ENCODE measurements at regions not wholly inside any gene's neighbourhood (a gene's known extent, or its start where the extent isn't known, plus 50 kb on each side); places are given as distances from the start of the nearest gene placed in this dataset.
"Not testable (repeated sequence)": the region's sequence is repeated elsewhere in the genome, so short reads cannot be mapped to it uniquely, and the experiment has no call there.

DNA sequence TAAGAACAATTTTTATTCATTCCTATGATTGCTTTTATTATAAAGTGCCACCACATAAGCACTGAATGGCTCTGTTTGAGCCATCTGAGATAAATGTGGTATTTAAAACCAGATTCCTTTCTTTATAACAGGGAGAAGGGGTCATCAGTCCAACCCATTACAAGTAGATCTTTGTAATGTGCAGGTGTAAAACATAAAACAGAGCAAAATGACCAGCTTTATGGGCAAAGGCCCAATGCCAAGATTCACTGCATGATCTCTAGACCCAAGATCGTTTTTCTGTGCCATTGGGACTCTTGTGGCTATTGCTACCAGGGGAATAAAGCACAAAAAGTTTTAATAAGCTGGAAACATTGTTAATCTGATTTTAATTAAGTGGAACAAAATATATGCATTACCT lies 469.9 kb downstream of the PRR16 start:
- Mint-ChIP-seq H3K36me3 (ENCODE audit: low read depth) (no peaks in the 10 kb centered on the region), H3K9me3 (ENCODE audit: low read depth) (peaks cover 1% of the 10 kb centered on the region), H3K4me1 (no peaks in the 10 kb centered on the region), H3K4me3 (no peak overlapping the region), H3K27me3 (no peaks in the 10 kb centered on the region), H3K27ac (no peak overlapping the region)
- no peak for ATAC-seq
- intact Hi-C loops (cut with DNase I, micrococcal nuclease) = no loop called here
- CTCF ChIA-PET = no interaction called here
- POLR2A ChIA-PET = no interaction called here
- no peak for DNase-seq

DNA sequence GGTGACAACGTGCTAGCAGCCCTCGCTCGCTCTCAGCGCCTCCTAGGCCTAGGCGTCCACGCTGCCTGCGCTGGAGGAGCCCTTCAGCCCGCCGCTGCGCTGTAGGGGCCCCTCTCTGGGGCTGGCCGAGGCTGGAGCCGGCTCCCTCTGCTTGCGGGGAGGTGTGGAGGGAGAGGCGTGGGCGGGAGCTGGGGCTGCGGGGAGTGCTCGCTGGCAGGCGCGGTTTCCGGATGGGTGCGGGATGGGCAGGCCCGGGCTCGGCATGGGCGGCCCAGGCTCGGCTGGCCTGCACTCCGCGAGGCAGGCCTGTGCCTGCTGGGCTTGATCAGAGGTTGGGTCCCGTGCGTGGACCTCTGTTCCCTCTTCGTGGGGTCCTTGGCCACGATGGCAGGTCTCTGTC lies 472.6 kb downstream of the PRR16 start:
- POLR2A ChIA-PET = no interaction called here
- H3K36me3 Mint-ChIP-seq (ENCODE audit: low read depth) = no peaks in the 10 kb centered on the region
- DNase-seq = no peak
- intact Hi-C loops (cut with DNase I, micrococcal nuclease) = no loop called here
- H3K27me3 Mint-ChIP-seq = no peaks in the 10 kb centered on the region
- no peak overlapping the region for H3K4me3 Mint-ChIP-seq
- no peak for ATAC-seq
- H3K4me1 Mint-ChIP-seq = no peaks in the 10 kb centered on the region
- H3K9me3 Mint-ChIP-seq (ENCODE audit: low read depth) = peaks cover 1% of the 10 kb centered on the region
- no peak overlapping the region for H3K27ac Mint-ChIP-seq
- CTCF ChIA-PET = no interaction called here

DNA sequence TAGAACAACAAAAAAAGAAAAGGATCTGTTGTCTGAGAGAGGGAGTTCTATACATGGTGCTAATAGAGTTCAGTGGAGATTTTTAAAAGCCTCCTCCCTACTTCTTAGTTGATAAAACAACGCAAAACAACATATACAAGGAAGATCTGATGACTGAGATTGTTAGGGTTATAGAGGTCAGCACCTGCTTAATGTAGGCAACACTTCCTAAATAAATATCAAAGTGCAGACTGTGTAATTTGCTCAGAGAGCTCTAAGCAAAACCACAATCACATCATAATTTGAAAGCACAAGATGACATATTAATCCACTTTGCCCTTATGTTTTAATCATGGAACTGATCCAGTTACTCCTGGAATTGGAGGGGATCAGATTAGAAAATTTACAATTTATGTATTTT lies 474.5 kb downstream of the PRR16 start:
- Mint-ChIP-seq H3K27ac (no peak overlapping the region), H3K27me3 (no peaks in the 10 kb centered on the region), H3K9me3 (ENCODE audit: low read depth) (peaks cover 3% of the 10 kb centered on the region), H3K36me3 (ENCODE audit: low read depth) (no peaks in the 10 kb centered on the region), H3K4me1 (no peaks in the 10 kb centered on the region), H3K4me3 (no peak overlapping the region)
- DNase-seq (no peak), ATAC-seq (no peak)
- intact Hi-C loops (cut with DNase I, micrococcal nuclease) = no loop called here
- POLR2A ChIA-PET = no interaction called here
- CTCF ChIA-PET = no interaction called here

DNA sequence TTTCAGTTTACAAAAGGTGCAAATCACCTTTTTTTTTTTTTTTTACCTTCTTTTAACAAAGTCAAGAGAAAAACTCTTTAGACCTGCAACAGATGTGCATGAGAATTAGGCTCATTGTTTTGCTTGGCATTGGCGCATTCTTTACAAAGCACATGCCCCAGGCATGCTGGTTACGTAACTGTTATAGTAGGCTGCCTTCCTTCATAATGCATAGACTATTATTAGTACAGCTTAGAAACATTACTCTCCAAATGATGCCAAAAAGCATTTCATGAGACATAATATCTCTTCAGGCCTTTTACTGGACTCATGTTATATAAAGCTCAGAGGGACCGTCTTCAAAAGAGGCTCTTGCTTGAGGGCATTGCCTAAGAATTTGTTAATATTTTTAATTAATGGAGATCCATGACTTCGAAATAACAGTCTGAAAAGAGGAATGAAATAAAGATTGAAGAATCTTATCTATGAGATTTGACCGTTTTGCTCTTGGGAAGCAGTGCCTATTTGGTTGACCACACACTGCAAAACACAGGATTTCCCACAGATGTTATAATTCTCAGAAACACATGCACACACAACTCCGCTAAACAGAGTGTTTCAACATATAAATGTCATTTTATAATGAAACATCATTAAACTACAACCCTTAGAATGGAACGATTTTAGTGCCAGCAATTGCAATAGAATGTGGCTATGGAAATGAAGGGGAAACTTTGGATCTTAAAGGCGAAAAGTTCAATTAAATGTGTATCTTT lies 478.7 kb downstream of the PRR16 start:
- H3K36me3 Mint-ChIP-seq (ENCODE audit: low read depth) = no peaks in the 10 kb centered on the region
- no peak overlapping the region for H3K4me3 Mint-ChIP-seq
- H3K9me3 Mint-ChIP-seq (ENCODE audit: low read depth) = peaks cover 2% of the 10 kb centered on the region
- ChIA-PET POLR2A (no interaction called here), CTCF (no interaction called here)
- no peaks in the 10 kb centered on the region for H3K27me3 Mint-ChIP-seq
- ATAC-seq = no peak
- no peaks in the 10 kb centered on the region for H3K4me1 Mint-ChIP-seq
- H3K27ac Mint-ChIP-seq = no peak overlapping the region
- intact Hi-C loops (cut with DNase I, micrococcal nuclease) = no loop called here
- no peak for DNase-seq

DNA sequence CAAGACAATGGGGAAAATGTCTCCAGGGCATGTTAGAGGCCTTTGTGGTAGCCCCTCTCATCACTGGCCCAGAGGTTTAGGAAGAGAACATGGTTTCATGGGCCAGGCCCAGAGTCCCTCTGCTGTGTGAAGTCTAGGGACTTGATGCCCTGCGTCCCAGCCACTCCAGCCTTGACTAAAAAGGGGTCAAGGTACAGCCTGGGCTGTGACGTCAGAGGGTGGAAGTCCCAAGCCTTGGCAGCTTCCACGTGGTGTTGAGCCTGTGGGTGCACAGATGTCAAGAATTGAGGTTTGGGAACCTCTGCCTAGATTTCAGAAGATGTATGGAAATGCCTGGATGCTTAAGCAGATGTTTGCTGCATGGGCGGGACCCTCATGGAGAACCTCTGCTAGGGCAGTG lies 485.5 kb downstream of the PRR16 start:
- ATAC-seq; H3K27me3 Mint-ChIP-seq; POLR2A ChIA-PET; intact Hi-C loops (cut with DNase I, micrococcal nuclease); H3K4me3 Mint-ChIP-seq; H3K4me1 Mint-ChIP-seq; DNase-seq; H3K27ac Mint-ChIP-seq; H3K36me3 Mint-ChIP-seq (ENCODE audit: low read depth); CTCF ChIA-PET: not testable (repeated sequence)
- H3K9me3 Mint-ChIP-seq (ENCODE audit: low read depth) = peaks cover 26% of the 10 kb centered on the region

DNA sequence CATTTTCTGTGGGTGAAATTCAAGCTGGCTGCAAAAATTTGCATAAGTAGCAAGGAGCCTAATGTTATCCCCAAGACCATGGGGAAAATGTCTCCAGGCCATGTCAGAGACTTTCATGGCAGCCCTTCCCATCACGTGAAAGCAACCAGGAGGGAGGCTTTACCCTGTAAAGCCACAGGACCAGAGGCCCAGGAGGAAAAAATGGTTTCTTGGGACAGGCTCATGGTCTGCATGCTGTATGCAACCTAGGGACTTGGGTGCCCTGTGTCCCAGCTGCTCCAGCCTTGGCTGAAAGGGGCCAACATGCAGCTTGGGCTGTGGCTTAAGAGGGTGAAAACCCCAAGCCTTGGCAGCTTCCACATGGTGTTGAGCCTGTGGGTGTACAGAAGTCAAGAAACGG lies 489.3 kb downstream of the PRR16 start:
- ATAC-seq; H3K27me3 Mint-ChIP-seq; H3K27ac Mint-ChIP-seq; H3K4me1 Mint-ChIP-seq; DNase-seq; H3K4me3 Mint-ChIP-seq; H3K36me3 Mint-ChIP-seq (ENCODE audit: low read depth); POLR2A ChIA-PET; intact Hi-C loops (cut with DNase I, micrococcal nuclease); CTCF ChIA-PET: not testable (repeated sequence)
- H3K9me3 Mint-ChIP-seq (ENCODE audit: low read depth) = peaks cover 27% of the 10 kb centered on the region

DNA sequence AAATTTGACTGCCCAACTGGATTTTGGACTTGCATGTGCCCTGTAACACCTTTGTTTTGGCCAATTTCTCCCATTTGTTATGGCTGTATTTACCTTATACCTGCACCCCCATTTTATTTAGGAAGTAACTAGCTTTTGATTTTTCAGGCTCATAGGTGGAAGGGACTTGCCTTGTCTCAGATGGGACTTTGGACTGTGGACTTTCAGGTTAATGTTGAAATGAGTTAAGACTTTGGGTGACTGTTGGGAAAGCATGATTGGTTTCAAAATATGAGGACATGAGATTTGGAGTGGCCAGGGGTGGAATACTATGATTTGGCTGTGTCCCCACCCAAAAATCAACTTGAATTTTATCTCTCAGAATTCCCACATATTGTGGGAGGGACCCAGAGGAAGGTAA lies 490.2 kb downstream of the PRR16 start:
- ChIA-PET CTCF (no interaction called here), POLR2A (no interaction called here)
- Mint-ChIP-seq H3K4me3 (no peak overlapping the region), H3K9me3 (ENCODE audit: low read depth) (peaks cover 29% of the 10 kb centered on the region), H3K36me3 (ENCODE audit: low read depth) (no peaks in the 10 kb centered on the region), H3K4me1 (no peaks in the 10 kb centered on the region), H3K27ac (no peak overlapping the region), H3K27me3 (no peaks in the 10 kb centered on the region)
- DNase-seq (no peak), ATAC-seq (no peak)
- intact Hi-C loops (cut with DNase I, micrococcal nuclease) = no loop called here

DNA sequence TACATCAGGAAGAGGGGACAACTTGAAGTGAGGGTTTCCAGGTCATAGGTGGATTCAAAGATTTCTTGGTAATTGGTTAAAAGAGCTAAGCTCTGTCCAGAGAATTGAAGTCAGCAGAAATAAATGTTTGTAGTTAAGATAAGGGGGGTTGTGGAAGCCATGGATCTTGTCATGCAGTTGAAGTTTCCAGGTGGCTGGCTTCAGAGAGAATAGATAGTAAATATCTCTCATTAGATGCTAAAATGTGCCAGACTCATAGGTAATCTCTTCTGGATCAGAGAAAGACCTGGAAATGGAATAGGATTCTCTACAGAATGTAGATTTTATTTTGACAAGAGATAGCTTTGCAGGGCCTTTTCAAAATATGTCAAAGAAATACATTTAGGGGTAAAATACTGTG lies 491.7 kb downstream of the PRR16 start:
- ChIA-PET POLR2A (no interaction called here), CTCF (no interaction called here)
- Mint-ChIP-seq H3K9me3 (ENCODE audit: low read depth) (peaks cover 26% of the 10 kb centered on the region), H3K27ac (no peak overlapping the region), H3K27me3 (no peaks in the 10 kb centered on the region), H3K4me3 (no peak overlapping the region), H3K36me3 (ENCODE audit: low read depth) (no peaks in the 10 kb centered on the region), H3K4me1 (no peaks in the 10 kb centered on the region)
- DNase-seq = no peak
- ATAC-seq = no peak
- intact Hi-C loops (cut with DNase I, micrococcal nuclease) = no loop called here

DNA sequence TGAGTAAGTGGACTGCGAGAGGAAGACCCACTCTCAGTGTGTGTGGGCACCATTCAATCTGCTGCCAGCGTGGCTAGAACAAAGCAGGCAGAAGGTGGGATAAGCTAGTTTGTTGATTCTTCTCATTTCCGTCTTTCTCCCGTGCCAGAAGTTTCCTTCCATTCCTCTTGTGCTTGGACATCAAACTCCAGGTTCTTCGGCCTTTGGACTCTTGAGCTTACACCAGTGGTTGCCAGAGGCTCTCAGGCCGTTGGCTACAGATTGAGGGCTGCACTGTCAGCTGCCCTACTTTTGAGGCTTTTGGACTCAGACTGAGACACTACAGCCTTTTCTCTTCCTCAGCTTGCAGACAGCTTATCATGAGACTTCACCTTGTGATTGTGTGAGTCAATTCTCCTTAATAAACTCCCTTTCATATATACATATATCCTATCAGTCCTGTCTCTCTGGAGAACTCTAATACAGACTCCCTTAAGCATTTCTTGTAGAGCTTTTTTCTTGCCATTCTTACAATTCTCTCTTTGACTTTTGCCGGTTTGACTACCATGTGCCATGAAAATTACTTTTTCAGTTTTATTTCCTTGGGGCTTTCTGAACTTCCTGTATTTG lies 494.9 kb downstream of the PRR16 start:
- no peak overlapping the region for H3K27ac Mint-ChIP-seq
- no peaks in the 10 kb centered on the region for H3K27me3 Mint-ChIP-seq
- intact Hi-C loops (cut with DNase I, micrococcal nuclease) = no loop called here
- DNase-seq = no peak
- CTCF ChIA-PET = no interaction called here
- no peaks in the 10 kb centered on the region for H3K36me3 Mint-ChIP-seq (ENCODE audit: low read depth)
- no peak overlapping the region for H3K4me3 Mint-ChIP-seq
- no peak for ATAC-seq
- H3K4me1 Mint-ChIP-seq = no peaks in the 10 kb centered on the region
- POLR2A ChIA-PET = interaction anchor here (0.7 kb wide), 1 partner anchor 814 kb away, joined by 3 read pairs; no protein-coding TSS in a partner anchor
- peaks cover 9% of the 10 kb centered on the region for H3K9me3 Mint-ChIP-seq (ENCODE audit: low read depth)

DNA sequence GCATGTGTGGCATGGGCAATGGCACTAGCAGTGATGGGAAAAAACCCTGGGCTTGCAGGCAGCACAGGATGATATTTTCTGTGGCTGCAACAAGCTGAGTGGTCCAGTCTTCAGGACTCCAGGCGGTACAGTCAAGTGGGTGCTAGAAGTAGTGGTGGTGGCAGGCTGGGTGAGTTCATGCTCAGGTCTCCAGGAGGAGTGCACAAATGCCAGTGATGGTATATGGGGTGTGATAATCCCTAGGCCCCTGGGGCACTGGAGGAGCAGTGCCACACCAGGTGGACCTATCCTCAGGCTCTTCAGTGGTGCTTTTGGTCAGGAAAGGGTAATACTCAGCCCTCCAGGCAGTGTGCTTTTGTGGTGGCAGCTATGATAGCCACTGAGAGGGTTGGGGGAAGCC lies 496.4 kb downstream of the PRR16 start:
- Mint-ChIP-seq H3K9me3 (ENCODE audit: low read depth) (peaks cover 9% of the 10 kb centered on the region), H3K27ac (no peak overlapping the region), H3K4me3 (no peak overlapping the region), H3K4me1 (no peaks in the 10 kb centered on the region), H3K27me3 (no peaks in the 10 kb centered on the region), H3K36me3 (ENCODE audit: low read depth) (no peaks in the 10 kb centered on the region)
- DNase-seq = no peak
- ATAC-seq = no peak
- intact Hi-C loops (cut with DNase I, micrococcal nuclease) = no loop called here
- ChIA-PET CTCF (no interaction called here), POLR2A (no interaction called here)

DNA sequence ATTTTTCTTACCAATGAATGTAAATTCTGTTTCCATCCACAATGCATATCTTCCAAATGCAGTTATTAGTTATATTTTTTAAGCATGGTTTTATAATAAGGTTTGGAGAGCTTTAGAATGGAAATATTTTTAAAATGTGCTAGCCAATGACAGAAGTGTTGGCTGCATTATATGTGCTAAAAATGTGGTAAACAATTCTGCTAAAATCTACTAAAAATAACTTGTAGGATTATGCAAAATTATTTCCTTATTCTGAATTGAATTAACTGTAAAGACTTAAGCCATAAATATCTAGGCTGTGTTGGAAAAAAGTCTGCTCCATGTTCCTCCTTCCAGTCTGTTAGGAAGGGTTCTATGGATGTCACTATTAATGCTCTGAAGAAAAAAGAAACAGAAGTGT lies 503.3 kb downstream of the PRR16 start:
- no peaks in the 10 kb centered on the region for H3K27me3 Mint-ChIP-seq
- H3K4me1 Mint-ChIP-seq = no peaks in the 10 kb centered on the region
- no peak for ATAC-seq
- ChIA-PET POLR2A (no interaction called here), CTCF (no interaction called here)
- intact Hi-C loops (cut with DNase I, micrococcal nuclease) = no loop called here
- H3K4me3 Mint-ChIP-seq = no peak overlapping the region
- H3K9me3 Mint-ChIP-seq (ENCODE audit: low read depth) = no peaks in the 10 kb centered on the region
- no peaks in the 10 kb centered on the region for H3K36me3 Mint-ChIP-seq (ENCODE audit: low read depth)
- no peak overlapping the region for H3K27ac Mint-ChIP-seq
- no peak for DNase-seq

DNA sequence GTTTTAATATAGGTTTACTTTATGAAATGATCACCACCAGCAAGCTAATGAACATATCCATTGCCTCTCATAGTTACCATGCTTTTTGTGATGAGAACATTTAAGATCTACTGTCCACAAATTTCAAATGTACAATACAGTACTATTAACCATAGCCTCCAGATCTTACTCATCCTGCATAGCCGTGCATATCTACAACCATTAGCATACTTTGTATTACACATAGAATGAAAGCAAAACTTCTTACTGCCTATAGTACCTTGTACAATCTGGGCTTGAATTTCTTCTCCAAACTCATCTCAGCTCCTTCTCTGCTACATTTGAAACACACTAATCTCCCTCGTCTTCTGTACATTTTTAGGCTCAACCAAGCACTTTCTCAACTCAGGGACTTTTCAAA lies 510.6 kb downstream of the PRR16 start:
- Mint-ChIP-seq H3K4me1 (no peaks in the 10 kb centered on the region), H3K27me3 (no peaks in the 10 kb centered on the region), H3K36me3 (ENCODE audit: low read depth) (no peaks in the 10 kb centered on the region), H3K9me3 (ENCODE audit: low read depth) (peaks cover 4% of the 10 kb centered on the region), H3K27ac (no peak overlapping the region), H3K4me3 (no peak overlapping the region)
- ATAC-seq = no peak
- ChIA-PET CTCF (no interaction called here), POLR2A (no interaction called here)
- no peak for DNase-seq
- intact Hi-C loops (cut with DNase I, micrococcal nuclease) = no loop called here

DNA sequence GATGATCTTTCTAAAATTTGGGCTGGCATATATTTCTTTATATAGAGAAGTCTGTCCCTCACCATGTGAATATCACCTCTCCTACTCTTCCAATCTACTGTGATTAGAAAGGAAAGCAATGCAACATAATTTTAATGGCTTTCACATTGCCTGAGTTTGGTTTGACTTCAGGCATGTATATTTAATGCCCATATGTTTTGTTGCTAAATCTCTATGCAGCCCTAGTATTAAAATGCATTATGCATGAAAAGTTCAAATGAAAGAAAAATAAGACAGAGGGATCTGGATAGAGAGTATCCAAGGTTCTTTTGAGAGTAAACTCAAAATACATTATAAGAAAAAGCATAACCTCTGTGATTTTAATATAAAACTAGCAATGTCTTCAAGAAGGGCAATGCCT lies 518.3 kb downstream of the PRR16 start:
- POLR2A ChIA-PET = no interaction called here
- no peak overlapping the region for H3K4me3 Mint-ChIP-seq
- no peaks in the 10 kb centered on the region for H3K27me3 Mint-ChIP-seq
- H3K36me3 Mint-ChIP-seq (ENCODE audit: low read depth) = no peaks in the 10 kb centered on the region
- DNase-seq (no peak), ATAC-seq (no peak)
- intact Hi-C loops (cut with DNase I, micrococcal nuclease) = no loop called here
- H3K27ac Mint-ChIP-seq = no peak overlapping the region
- CTCF ChIA-PET = no interaction called here
- H3K4me1 Mint-ChIP-seq = no peaks in the 10 kb centered on the region
- peaks cover 2% of the 10 kb centered on the region for H3K9me3 Mint-ChIP-seq (ENCODE audit: low read depth)
